HG03565 (cell line): ENCODE measurements at regions not wholly inside any gene's neighbourhood (a gene's known extent, or its start where the extent isn't known, plus 50 kb on each side); places are given as distances from the start of the nearest gene placed in this dataset.
"Not testable (repeated sequence)": the region's sequence is repeated elsewhere in the genome, so short reads cannot be mapped to it uniquely, and the experiment has no call there.

Experiments
- ATAC-seq: cut with Tn5 transposase; IDR thresholded peaks from one replicate; pipeline ENCODE4 v1.9.1; 2021; ENCODE audit warnings: mild to moderate bottlenecking, moderate library complexity; ENCODE audit not compliant: unreplicated experiment

DNA sequence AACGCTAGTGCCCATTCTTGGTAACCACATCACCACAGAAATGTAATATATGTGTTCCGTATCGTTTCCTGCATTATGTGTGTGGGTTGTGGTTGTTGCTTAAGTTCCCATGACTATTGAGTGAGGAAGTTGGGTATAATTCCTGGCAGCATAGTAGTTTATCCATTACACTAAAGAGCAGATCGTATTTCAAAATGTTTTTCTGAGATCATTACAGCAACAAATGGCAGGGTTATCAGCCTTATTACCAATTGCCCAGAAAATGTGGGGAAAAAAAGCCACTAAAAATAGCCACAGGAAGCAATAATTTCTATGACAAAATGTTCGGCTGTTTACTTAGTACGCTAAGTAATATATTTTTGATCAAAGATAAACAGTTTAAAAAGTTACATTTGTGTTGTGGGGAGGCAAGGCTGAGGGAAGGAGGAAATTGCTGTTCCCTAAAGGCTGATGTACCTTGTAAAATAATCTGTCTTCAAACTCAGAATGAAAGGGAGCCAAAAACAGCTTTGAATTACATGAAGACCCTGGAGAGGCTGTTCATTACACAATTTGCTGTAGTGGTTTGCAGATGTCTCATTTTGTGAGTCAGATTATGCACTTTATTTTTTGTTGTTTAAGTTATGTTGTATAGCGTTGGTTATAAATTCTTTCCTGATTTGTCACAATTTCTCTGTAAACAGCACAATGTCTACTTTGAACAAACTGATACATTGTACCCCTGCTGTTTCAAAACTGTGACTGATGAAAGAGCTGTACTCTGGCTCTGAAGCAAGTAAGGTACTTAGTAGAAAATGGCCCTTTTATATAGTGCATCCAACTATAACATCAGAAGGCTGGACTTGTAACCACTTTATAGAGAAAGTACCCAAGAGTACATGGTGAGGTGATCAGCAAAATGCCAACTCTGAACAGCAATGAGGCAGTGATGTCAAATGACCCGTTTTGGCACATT is 1028.5 kb downstream of the NR2F1-AS1 start:
- ATAC-seq: no peak

DNA sequence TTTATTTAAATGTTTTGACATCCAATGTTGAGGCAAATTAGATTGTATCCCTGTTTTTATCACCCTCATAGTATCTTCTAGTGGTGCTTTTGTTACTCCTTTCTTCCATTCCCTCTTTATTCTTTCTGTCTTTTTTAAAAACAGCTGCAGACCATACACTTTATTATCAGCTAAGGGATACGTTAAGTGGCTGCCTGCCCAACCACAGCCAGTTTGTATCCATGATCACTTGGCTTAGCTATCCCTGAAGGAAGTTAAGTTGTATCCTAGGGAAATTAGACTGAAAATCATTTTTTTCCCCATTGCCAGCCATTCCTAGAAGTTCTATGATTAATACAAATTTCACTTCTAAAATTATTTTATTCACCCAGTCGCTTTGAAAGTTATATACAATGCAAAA is 1032.7 kb downstream of the NR2F1-AS1 start:
- no peak for ATAC-seq

DNA sequence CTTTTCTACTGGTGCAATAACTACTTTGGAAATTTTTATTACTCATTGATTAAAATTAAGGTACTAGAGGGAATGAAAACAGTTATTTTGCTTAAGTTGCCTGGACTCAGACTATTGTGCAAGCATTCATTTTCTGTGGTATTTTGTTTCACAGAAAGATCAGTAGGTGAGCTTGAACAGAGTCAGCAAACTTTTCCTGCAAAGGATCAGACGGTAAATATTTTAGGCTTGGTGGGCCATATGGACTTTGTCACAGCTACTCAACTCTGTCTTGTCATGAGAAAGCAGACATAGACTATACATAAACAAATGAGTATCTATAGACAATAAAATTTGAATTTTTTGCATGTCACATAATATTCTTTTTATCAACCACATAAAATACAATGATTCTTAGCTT is 1036.4 kb downstream of the NR2F1-AS1 start:
- ATAC-seq: no peak

DNA sequence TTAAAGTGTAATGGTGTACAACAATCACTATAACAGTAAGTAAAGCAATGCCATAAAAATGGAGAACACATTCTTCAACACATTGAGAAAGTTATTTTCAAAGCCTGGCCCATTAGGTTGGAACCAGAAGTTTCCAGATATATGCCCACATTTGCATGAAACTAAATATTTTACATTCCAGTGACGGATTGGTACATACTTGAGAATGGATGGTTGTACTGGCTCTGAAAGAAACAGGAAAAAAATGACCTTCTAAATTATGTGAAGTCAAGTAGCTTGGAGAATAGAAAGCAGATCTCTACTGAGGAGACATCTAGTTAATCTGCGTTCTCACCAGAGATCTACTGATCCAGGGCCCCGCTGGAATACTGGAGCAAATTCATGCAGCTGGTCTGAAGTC is 1037.0 kb downstream of the NR2F1-AS1 start:
- ATAC-seq: no peak

DNA sequence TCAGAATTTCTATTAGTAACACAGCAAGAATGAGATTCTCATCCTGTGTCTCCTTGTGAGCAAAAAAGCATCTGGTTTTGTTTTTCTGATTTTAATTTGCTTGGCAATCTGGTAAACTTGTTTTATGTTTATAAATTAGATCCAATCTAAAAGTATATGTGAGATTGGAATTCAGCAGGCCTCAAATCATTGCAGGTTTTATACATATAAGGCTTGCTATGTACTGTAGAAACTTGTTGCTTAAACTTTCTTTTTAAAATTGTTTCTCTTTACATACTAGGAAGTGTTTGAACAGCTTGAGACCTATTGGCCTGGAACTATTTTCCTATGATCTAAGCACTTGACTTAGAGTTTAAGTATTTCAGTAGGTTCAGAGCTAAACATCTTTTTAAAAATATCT is 1037.8 kb downstream of the NR2F1-AS1 start:
- ATAC-seq: no peak

DNA sequence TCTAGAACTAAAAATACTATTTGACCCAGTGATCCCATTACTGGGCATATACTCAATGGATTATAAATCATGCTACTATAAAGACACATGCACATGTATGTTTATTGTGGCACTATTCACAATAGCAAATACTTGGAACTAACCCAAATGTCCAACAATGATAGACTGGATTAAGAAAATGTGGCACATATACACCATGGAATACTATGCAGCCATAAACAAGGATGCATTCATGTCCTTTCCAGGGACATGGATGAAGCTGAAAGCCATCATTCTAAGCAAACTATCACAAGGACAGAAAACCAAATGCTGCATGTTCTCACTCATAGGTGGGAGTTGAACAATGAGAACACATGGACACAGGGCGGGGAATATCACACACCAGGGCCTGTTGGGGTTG is 1039.0 kb downstream of the NR2F1-AS1 start:
- ATAC-seq: not testable (repeated sequence)

DNA sequence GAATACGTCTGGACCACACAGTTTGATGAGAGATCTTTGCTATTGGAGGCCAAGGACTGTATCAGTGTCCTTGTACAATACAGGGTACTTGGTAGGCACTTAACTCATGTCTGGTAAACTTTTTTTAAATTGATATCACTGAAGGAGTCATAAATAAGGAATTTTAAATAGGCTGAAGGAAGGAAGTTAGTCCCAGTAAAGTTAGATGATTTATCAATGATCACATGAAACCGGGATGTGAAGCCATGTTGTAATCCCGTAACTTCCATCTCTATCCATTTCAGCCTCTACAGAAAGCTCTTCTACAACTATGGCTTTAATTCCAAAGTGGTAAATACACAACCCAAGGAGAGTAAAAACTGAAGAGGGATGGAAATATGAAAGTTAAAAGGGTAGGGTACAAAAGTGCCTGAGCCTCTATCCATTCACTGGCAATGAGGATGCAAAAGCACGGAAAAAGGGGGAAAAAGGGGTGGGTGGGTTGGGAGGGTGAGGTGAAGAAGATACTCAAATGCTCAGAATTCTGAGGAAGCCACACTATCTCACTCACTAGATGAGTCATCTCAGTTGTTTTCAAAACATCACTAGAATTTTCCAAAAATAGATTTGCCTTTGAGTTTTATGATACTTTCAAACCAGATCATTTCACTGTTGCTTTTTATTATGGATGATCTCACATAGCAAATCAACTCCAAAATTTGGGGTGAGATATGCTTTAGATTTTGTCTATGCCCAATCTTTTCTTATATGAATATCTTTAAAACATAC is 1053.5 kb downstream of the NR2F1-AS1 start:
- peak; percentile 64 for ATAC-seq

DNA sequence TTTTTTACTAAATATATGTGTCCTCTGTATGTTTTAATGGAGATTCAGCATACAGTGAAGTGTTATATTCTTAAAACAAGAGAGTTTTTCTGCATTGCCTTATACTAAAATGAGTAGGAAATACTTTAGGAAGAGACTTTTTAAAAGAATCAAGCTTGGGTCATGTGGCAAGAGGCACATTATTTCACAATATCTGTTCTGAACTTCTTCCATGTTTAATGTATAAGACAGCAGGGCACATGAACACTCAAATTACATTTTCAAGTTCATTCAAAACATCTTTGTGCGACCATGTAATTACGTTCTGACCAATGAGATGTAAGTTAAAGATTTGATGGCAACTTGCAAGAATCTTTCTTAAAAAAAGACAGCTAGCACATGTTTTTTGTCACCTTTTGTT is 1055.9 kb downstream of the NR2F1-AS1 start:
- no peak for ATAC-seq

DNA sequence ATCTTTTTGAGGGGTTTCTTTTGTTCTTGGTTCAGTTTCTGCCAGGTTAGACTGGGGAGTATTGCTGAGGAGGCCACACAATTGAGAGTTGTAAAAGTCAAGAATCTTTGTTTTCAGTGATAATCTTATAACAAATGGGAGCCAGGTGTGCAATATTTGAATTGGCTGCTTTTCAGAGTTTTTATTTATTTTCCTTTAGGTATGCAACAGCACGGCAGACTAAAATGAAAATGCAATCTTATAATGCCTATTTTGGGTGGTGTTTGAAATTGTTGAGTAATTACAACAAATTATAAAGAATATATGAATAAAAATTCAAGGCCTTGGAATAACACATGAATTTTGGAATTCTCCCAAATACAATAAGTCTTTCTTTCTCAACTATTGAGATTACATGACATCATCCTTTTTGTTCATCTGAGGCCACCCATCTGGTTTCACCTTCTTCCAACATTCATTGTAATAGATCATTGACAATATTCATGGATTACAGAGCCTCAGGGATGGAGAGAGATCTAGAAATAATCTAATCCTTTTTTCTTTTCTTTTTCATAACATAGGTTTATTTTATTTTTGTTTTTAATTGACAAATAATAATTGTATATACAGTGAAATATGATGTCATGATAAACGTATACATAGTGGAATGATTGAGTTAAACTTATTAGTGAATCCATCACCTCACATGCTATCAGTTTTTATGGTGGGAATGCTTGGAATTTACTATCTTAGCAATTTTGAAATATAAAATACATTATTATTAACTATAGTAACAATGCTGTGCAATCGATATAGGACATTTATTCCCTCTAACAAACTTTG is 1061.0 kb downstream of the NR2F1-AS1 start:
- ATAC-seq: no peak

DNA sequence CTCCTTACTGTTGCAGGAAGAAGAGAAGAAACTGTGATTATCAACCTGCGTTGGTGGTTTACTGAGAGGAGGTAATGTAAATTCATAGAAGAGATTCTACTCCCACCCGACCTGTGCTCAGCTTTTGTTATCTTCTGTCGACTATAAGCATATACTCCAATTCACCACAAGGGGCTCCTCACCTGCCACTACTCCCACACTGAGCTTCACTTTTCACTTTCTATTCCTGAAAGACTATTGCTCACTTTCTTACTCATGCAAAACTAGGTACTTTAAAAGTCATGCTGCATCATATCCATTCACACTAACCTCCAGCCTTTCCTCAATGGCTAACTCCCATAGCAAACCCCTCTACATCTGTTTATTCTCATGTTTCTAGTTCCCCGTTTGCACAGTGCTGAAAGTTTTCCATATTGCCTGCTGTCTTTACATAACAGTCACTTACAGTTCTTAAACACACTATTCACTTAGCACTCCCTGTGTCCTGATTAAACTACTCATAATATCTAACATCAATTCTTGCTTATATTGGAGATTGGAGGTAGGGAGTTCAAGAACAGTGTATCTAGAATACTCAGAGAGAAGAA is 1062.6 kb downstream of the NR2F1-AS1 start:
- peak; percentile 99 for ATAC-seq

DNA sequence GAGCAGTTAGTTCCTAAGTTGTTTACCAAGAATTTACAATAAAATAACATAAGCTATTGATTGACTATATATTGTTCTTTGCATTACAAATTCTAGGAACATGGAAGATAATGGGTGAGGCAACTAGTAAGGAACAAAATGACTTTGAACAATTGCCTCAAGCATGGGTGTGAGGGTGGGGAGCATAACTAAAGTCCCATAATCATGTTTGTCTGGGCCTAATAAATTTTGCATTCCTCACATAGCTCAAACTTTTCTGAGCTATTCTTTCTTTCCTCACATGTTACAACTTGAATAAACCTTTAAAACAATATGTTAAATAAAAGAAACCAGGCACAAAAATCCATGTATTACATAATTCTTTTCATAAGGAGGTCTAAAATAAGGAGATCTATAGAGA is 1066.1 kb downstream of the NR2F1-AS1 start:
- no peak for ATAC-seq

DNA sequence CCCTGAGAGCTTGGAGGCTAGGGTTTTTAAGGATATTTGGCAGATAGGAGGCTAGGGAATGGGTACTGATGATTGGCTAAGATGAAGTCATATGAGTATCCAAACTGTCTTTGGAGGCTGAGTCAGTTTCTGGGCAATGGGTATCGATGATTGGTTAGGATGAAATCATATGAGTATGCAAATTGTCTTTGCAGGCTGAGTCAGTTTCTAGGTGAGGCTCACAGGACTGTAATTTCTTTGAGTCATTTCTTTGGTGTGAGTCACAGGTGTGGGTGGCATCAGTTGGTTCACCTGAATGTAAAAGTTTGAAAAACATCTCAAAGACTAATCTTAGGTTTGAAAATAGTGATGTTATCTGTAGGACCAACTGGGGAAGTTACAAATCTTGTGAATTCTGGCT is 1068.0 kb downstream of the NR2F1-AS1 start:
- peak; percentile 44 for ATAC-seq

DNA sequence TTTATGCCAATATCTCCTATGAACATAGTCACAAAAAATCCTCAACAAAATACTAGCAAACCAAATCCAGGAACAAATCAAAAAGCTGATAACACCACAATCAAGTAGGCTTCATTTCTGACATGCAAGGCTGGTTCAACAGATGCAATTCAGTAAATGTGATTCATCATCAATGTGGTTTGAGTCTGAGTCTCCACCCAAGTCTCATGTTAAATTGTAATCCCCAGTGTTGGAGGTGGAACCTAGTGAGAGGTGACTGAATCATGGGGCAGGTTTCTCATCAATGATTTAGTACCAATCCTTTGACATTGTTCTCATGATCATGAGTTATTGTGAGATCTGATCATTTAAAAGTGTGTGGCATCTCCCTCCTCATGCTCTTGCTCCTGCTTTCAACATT is 1072.7 kb downstream of the NR2F1-AS1 start:
- no peak for ATAC-seq

DNA sequence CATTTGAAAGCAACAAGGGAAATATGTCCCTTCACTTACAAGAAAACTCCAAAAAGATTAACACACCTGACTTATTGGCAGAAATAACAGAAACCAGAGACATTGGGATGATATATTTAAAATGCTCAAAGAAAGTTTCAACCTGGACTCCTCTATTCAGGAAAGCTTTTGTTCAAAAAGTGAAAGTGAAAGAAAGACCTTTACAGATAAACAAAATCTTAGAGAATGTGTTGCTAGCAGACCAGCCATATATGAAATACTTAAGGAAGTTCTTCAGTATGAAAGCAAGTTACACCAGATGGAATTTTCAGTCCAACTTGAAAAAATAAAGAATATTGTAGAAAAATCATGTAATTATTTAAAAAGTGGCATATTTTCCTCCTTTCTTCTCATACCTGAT is 1075.1 kb downstream of the NR2F1-AS1 start:
- peak; percentile 48 for ATAC-seq

DNA sequence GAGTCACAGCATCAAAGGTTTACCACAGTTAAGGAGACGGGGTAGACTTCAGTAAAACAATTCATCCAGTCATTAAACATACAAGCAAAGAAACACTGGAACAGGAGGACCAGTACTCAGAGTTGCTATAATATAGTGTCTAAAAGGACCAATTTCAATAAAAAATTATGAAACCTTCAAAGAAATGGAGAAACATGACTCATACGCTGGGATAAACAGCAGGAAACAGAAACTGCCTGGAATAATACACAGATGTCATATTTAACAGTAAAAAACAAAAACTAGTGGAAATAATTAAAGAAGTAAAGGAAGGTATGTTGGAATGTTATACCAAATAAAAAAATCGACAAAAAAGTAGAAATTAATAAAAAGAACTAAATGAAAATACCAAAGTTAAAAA is 1075.9 kb downstream of the NR2F1-AS1 start:
- no peak for ATAC-seq

DNA sequence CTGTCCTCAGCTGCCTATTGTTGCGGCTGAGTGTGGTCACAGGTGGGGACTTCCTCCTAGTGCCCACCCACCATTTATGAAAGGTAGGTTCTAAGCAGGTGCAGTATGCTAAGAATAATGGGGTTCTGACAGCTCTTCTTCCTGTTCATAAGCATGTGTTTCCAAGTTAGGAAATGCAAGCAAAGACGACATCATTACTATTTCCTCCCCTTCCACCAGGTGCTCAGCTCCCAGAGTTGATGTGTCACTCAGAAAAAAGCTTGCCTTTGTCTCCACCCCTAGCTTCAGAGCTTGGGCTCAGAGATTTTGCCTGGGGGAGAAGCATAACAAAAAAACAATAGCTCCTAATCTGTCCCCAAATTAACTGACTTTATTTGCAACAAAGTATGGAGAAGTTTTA is 1076.7 kb downstream of the NR2F1-AS1 start:
- ATAC-seq: no peak

DNA sequence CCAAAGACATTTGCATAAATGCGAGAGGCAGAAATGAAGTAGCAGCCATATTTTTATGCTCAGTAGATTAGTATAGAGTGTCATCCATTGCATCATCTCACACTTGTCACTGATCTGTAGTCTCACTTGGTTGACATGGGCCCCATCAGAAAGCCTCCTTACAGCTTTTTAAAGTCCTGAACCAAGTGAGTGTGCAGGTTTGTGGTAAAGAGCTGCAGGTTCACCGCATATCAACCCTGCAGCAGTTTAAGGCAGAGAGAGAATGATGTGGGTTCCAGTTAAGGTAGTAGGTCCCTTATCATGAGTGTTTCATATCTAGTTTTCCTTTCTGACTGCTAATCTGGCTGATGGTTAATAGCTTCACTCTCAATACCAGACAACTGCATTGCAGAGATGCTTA is 1080.3 kb downstream of the NR2F1-AS1 start:
- ATAC-seq: no peak

DNA sequence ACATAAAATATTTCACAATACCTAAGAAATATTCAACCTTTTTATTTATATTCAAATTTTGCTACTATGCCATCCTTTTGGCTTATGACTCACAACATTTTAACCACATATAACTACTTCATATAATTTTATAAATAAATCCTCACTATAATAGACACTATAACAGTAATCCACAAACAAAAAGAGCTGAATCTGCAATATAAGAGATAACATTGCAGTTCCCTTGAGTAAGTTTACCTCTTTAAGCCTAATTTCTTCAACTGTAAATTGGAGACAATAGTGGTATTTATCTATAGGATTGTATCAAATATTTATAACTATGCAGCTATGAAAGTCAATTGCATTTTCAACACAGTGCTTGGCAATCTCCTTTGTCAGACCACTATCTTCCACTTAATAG is 1084.5 kb downstream of the NR2F1-AS1 start:
- no peak for ATAC-seq

DNA sequence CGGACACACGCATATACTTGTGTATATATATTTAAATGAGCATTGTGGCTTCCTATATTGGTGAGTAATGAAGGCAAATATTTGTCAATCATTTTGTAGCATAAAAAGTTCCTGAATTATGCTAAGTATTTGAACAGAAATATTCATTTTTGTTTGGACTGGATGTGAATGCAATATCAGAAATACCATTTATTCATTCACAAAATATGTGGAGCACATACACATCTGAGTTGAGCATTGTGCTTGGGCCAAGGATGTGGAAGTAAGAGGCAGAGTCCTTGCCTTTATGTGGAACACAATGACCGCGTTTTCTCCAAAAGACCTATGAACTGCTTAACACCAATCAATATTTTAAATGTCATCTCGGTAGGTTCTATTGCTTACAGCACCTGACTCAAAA is 1086.5 kb downstream of the NR2F1-AS1 start:
- no peak for ATAC-seq

DNA sequence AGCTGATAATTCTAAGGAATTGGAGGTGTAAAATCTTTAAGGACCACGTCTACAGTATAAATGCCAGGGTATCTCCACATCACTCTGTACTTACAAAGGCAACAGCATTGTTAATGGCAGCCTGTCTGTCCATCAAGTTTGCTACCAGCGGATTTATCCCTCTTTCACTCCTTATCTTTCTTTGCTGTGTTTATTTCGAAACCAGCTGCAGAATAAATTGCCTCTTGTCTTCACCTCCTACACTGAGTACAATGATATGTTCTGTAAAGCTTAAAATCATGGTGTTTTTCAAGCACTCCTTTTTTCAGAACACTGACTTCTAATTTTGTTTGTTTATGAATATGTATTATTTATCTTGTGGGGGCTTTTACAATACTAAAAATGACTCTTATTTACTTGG is 1088.1 kb downstream of the NR2F1-AS1 start:
- no peak for ATAC-seq

DNA sequence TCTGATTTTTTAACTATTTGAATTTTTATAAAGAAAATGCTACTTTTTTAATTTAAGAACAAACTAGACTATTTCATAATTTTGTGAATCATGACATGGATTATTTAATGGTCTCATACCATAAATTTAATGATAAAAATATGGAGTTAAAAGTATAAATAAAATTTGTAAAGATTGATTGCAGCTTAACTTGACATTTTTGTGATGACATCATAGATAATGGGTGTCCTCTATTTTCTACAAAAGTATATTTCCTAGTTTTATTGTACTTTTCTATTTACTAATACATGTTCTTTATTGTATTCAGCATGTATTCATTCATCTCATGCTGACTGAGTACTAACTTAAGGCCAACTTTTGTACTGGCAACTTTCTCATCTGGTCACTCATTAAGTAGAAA is 1096.5 kb downstream of the NR2F1-AS1 start:
- no peak for ATAC-seq
